ENCODE measurements at regions not wholly inside any gene's neighbourhood (a gene's known extent, or its start where the extent isn't known, plus 50 kb on each side); places are given as distances from the start of the nearest gene placed in this dataset.

DNA sequence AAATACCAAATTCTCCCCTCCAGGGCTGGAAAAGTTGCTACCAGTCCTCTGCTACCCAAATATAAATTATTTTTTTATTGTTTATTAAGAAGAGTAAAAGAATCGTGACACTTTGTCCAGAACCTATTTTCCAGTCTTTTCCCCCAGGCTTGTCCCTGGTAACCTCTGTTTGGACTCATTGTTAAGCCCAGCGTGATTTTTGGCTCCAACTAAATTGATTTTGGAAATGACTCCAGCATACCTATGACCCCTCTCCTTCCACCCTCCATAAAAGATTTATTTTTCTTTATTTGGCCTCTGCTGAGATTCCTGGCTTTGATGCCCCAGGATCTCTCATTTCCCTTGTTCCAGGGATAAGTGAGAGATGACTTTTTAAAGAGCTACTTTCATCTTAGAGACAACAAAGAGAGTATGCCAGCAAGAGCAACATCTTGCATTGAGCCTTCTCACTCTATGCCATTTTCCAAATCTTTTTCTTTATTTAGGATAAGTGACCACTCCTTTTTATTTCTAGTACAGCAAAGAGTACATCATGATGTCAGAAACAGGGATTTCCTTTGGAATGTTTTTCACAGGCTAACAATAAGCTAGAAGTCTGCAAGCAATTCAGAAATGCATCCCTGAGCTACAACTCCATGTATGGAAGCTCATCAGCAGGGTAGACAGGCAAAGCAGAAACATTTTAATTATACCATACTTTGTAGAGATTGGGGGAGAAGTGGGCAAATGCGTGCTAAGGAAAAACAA is 75.8 kb downstream of the DAD1 start:
- DNase-seq, result no peak

DNA sequence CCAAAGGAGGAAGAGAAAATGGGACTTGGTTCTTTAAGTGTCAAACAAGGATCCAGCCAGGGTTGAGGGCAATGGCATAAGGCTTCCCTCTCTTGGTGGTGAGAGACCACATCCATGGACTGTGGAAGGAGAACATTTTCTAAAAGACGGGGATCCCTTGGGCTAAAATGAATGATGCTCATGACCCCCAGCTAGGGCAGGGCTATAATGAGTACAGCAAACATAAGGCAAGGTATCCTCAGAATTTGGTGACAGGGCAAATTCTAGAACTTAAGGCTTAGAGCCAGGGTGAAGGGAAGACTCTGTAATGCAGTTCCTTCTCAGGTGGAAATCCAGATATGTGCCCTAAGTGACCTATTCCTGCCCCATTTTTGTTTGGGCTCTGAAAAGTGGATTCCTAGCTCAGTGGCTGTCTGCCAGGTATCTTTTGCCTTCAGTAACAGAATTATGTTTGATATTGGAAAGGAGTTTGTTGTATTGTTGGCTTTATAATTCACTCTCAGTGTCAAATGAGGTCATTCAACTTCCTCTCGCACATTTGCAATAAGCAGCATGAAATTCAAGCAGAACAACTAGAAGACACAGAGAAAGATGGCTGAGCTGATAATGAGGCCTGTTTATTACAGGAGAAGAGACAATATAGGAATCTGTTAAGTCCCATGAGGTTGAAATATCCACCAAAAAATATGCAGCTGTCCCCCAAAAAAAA is 76.8 kb downstream of the DAD1 start:
- no peak for DNase-seq

DNA sequence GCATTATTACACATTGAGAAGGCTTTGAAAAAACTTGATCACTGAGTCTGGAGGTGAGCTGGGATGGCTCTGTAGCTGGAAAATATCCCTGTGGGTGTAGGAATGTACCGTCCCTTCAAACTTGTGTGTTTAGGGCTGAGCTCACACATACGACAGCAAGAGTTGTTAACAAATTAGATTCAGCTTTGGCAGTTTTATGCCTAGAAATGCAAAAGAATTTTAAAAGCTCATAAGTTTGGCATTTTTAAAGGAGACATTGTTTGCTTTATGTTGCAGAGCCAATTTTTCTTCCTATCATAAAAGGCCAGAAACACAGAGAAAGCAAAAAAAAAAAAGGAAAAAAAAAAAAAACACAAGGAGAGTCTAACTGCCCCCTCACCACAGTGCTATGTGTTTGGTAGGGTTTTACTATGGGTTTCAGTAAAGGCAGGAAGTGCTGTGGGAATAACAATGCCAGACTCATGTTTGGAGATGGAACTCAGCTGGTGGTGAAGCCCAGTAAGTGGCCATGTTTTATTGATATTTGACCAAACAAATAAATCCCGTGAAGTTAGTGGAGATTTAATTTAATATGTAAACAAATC is 78.4 kb downstream of the DAD1 start:
- no peak for DNase-seq

DNA sequence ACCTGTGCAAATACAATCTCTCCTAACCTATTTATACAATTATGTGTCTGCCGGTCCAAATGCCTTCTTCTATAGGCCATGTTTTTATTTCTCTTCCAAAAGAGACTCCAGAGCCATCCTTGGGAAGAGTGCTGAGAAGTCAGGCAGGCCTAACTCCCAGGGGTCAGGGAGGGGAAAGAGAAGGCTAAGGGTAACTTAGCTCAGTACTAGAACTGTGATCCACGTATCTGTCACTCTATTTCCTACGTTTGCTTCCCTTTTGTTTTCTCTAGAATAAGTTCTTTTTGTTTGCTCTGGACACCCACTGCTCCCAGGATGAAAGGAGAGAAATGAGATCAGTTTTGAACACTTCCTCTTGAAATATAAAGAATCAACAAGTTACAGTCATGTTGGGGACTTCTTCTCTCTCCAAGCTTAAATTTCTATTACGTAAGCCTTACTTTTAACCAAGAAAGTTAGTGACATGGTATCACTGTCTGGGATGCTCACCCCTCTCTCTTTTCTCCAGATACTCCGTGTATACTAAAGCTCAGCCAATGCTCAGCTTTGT is 79.2 kb downstream of the DAD1 start:
- DNase-seq, result no peak

DNA sequence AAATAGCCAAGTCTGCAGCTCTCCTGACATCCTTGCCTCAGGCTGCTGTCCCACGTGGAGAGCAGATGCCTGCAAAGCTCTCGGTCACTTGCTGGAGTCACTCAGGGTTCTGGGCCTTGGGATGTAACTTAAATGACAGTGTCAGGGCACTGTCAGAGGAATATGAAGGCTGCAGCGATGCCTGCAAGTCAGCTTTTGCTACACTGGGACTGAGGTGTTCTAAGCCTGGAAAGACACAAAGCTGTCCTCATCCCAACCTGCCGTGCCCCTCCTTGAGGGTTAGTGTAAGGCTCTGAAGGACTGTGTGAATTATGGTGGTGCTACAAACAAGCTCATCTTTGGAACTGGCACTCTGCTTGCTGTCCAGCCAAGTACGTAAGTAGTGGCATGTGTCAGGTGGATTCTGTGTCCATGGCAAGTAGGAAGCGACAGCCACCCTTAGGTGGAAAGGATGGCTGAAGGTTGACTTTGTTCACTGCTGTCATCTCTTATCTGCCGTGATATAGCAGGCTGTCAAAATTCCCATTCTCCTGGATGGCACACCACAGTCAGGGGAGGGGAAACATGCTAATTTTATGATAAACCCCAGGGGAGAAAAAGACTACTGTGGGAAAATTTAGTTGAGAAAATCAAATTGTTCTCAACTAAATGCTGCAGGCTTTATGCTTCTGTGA is 79.9 kb downstream of the DAD1 start:
- DNase-seq, result no peak

DNA sequence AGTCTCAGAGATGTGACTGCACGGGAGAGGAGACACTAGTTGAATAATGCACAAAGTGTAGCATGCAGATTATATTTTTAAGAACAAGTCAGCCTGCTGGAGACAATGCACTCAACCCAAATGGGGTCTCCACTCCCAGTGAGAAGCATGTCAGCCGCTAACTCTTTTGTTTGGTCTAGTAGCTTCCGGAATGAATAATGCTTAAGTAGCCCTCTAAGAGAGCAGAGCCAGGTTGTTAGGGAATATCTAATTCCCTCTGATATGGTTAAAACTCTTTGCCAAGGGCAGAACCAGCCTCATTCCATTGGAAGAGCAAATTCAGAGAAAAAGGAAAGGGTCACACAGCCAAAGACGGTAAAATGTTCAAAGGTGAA is 80.4 kb downstream of the DAD1 start:
- no peak for DNase-seq

DNA sequence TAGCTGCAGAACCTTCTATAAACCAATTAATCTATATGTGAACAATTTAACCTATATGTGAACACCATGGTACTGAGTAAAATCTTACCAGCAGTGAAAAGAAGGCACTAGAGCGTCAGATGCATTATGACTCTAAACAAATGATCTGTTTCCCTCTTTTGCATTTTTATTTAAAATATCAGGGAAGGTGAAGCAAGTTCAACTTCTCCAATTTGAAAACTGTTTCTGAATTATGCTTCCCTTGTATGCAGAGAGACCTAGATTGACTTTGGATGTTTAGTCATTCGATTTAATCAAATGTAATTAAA is 80.9 kb downstream of the DAD1 start:
- DNase-seq, result no peak

DNA sequence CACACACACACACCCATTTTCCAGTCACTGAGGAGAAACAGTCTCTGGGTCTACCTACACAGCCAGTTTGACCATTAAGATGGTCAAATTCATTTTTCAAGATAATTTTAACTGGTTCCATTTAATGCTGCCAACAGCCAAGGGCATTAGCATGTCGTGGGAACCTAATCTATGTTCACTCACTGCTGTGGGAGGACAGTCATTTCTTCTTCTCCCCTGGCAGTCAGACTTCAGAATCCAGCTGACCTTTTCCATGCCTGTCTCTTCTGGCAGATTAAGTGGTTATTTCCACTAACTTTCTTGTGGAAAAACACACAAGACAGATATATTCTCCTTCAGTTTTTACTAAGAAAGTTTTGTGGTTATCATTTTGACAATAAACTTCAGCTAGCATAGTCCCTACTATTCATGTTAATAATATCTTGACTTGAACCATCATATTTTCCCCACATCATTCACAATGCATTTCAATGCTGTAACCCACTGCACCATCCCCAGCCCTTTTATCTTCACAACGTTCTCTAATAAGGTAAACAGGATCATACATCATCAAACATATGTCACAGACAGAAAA is 82.2 kb downstream of the DAD1 start:
- DNase-seq, result no peak

DNA sequence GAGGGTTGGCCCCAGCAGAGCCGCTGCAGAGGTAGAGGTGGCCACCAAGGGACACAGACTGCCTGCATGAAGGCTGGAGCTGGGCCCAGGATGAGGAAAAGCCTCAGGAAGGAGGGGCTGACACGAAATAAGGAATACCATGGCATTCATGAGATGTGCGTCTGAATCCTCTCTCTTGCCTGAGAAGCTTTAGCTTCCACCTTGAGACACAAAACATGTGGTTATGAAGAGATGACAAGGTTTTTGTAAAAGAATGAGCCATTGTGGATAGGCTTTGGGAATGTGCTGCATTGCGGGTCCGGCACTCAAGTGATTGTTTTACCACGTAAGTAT is 82.7 kb downstream of the DAD1 start:
- no peak for DNase-seq

DNA sequence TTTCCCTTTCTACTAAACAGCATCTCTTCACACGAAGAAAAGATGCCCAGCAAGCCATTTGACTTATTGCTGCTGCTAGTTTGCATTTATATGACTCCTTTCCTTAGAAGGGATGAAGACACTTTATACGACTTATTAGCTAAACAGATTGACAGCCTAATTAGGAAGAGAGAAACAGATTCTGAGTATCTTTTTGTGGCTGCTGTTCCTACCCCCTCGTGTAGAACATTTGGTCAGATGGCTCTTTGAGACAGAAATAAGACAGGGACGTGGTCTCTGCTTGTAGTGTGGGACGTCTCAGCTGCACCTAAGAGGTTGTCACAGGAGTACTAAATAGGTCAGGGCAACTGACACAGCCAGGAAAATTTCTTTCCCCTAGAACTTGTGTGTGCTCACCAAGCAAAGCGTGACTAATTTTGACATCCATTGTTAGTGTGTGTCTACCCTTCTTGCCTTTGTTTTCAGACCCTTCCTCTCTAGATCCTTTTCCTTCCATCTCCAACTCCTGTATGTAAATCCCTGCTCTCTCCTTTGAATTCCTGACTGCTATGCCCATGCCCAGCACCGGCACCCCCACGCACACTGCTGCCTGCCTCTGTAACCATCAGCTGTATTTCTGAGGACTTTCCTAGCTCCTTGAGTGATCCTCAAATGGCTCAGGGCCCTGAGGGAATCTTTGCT is 83.2 kb downstream of the DAD1 start:
- no peak for DNase-seq

DNA sequence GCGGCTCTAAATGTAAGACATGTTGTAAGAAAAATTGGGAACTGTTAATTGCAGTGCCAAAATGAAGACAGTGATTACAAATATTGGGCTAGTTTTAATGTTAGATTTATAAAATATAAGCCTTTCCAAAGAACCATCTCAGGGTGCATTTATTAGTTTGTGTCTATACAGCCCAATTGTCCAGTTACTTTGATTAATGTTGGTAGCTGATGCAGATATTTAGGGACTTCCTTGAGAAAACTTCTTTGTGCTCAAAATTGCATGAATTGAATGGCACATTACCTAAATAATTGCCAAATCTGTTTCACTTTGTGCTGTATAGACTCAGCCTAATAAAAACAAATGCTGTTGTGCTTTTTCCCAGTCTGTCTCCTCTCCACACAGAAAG is 83.7 kb downstream of the DAD1 start:
- DNase-seq, result no peak

DNA sequence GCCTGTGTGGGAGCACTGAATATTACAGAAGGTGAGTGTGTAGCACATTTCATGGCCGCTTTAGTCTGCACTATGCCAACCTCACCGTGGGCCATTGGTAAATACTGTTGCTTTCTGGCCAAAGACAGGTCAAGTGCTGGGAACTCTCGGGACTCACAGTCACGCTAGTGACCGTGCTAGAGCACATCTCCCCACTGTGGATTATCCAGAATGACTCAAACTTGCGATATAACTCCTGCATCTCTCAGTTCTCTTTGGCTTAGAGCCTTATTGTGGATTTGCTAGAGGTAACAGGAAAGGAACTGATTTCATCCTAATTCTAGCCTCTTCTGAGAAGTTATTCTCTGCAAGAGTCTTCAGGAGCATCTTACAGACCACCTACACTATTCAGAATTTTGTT is 86.5 kb downstream of the DAD1 start:
- DNase-seq, result no peak

DNA sequence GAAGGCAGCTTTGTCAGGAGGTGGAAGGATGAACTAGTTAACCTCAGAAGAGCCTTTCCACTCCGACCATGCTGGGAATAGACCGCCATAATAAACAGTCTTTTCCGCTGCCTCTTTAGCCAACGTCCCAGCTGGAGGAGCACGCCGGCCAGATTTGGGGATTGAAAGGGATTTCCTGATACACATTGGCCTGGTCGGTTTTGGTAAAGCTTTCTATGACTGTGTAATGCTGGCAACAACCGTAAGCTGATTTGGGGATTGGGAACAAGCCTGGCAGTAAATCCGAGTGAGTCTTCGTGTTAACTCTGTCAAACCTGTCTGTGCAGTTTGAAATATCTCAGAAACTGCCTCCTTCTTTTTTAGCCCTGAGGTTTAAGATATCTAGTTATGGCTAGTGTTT is 87.0 kb downstream of the DAD1 start:
- DNase-seq, result no peak

DNA sequence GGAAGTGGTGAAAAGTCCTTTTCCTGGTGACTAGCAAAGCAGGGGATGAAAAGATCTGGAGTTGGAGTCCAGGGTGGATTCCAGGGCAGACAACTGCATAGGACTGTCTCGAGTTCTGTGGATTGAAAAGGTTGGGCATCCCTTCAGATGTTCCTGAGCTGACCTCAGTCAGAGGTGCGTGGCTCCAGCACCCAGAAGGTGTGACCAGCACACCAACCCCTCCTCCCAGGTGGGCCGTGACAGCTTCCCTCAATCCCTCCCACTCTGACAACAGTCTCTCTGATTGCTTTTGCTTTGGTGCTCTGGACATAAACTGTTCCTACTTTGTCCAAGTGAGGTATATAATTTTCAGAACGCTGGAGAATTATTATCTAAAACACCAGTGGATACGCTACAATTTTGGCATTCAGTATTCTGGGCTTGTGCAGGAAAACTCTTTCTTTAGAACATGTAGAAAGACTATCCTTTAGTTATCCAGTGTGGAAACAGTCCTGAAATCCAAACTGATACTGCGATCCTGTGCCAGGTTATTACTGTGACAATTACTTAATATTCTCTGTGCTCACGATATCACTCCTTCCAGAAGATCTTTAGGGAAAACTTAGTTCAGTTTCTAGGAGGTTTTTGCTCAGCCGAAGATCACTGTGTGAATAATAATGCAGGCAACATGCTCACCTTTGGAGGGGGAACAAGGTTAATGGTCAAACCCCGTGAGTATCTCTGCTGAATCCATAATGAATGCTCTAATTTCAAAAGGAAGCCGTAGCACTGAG is 87.9 kb downstream of the DAD1 start:
- no peak for DNase-seq

DNA sequence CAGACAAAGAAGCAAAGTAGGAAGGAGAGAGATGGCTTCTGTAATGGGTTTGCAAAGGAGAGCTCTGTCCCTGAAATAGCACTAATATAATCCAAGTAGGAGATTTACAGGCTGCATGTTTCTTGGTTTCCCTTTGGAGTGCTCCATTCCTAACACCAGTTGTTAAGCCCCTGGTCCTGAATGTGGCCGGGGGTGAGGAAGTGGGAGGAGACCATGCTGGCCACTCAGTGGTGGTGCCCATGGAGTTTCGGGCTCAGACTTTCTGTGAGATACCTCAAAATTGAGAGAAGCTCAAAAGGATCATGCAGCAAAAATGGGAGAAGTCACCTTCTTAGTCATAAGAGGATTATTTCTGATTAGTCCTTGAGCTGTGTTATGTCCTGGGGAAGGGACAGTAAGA is 88.5 kb downstream of the DAD1 start:
- DNase-seq, result no peak

DNA sequence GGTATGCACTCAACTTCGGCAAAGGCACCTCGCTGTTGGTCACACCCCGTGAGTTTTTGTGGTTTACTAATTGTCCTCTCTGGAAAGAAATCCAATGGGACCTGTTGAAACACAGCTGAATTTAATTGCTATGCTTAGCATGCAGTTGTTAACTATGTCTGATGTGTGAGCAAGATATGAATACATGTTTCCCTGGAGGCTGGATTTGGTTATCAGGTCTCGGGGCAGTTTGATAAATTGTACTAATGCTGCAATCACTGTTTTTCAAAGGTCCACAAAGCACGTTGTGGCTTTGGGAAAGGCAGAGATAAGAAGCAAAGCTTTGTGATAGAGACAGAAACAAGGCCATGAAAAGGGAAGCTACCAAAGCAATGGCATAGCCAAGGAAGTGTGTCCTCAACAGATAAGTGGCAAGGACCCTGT is 91.3 kb downstream of the DAD1 start:
- no peak for DNase-seq

DNA sequence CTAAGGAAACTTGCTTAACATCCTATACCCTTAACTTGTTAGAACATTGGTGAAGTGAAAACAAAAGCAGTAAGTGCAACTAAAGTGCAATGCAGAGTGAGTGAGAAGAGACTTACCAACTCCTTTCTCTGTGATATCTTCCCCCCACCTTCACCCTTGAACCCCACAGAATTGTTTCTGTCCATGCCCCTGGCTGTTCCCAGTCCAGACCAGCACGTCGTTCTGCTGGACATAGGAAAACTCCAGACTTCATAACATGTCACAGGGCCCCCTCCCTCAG is 91.9 kb downstream of the DAD1 start:
- DNase-seq, result no peak

DNA sequence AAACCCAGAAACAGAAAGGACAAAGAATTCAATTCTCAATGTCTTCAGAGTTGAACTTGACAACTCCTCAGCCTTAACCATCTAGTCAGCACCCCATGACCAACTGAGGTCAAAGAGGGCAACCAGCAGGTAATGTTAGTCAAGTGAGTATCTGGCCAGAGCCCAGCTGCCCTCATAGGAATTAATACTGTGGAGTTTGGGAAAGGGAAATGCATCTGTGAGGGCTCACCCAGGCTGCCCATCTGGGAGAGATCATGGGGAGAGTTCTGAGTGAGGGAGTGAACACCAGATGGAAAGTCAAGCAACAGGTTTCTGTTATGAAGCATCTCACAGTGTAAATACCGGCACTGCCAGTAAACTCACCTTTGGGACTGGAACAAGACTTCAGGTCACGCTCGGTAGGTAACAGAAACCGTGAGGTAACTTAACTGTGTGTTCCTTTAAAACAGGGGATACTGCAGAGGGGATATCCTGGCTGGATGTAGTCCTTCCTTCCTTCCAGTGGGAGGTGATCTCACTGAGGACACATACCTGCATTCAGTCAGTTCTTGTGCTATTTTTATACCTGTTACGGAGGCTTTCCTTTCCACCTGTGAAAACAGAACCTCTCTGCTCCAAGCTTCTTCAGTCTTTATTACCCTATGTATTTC is 94.4 kb downstream of the DAD1 start:
- DNase-seq, result no peak

DNA sequence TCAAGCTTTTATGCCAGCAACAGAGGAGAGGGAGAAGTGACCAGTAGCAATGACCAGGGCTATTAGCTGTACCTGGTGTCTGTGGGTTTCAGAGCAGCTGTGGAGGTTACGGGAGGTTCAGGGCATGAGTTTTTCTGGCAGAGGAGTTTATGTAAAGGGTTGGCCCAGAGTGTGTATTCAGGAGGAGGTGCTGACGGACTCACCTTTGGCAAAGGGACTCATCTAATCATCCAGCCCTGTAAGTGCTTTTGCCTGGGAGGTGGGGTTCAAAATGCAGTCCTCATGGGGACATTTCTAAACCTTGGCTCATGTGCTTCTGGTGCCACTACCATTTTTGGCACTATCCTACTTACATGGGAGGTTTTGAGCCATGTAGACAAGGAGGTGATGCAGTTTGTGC is 95.3 kb downstream of the DAD1 start:
- DNase-seq, result no peak

DNA sequence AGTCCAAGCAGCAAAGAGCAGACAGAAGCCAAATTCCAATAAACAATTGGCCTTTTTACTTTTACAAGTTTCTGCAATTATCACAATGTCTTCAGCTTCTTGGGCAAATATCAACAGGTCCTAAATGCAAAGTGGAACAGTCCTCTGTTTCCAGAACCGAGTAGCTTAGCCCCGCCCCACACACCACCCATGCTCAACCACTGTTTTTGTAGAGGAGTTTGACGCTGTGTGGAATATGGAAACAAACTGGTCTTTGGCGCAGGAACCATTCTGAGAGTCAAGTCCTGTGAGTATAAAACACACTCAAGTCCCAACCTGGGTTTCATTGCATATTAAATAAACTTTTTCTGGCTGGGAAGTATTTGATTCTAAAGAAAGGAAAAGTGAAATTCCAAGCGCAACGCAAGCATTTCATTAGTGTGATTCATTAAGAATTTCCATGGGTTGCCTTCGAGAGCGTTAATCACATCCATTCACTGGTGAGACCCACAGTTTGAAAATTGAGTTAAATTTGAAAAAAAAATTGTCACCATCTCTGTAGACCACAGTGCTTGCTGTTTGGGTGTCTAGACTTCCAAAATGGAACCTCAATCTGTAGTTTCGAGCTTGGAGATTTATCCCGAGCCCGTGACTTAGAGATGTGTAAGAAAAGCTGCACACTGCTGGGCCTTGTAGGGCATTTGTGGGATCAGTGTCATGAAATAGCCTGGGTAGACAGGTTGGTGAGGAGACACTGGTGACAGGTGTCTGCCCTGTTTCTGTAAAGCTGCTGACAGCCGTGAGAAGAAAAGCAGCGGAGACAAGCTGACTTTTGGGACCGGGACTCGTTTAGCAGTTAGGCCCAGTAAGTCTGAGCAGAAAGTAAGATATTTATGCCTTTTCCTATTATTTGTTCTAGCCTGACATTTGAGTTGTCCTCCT is 96.1 kb downstream of the DAD1 start:
- DNase-seq, result no peak

All from NCI-H2029 treated with DMSO at 0.1 percent for 48 hours (cell line).